SK-N-SH (cell line): ENCODE measurements at regions not wholly inside any gene's neighbourhood (a gene's known extent, or its start where the extent isn't known, plus 50 kb on each side); places are given as distances from the start of the nearest gene placed in this dataset.

Experiments
- CTCF ChIA-PET: fragments of 300-600, 350-600 bp; formaldehyde crosslinking; extraction: SDS; loops from one replicate; lab custom pipeline; 2021; lab: Yijun Ruan, JAX
- POLR2A ChIA-PET: fragments of 350-600 bp; sonication (Branson Sonifier 250); formaldehyde crosslinking; extraction: SDS; loops from one replicate; lab custom pipeline; 2020; ENCODE audit warnings: antibody characterized with exemption, inconsistent platforms; lab: Yijun Ruan, JAX
- DNase-seq: peaks from one replicate; pipeline ENCODE4 v3.0.0; 2012
- H2AFZ ChIP-seq: fragments of 200-600 bp; sonication (generic); 2 replicates; pipeline ENCODE4 v1.8.1; 2016; ENCODE audit warnings: antibody characterized with exemption, mild to moderate bottlenecking, low read depth
- H3F3A ChIP-seq: fragments of 200-600 bp; sonication (generic); replicated peaks from 2 replicates; pipeline ENCODE3; 2016; ENCODE audit warnings: antibody characterized with exemption, mild to moderate bottlenecking; ENCODE audit not compliant: insufficient read depth
- H3K27ac ChIP-seq, 2 experiments: fragments of 200-500 bp in 1 of 2; fragments of 200-600 bp in 1 of 2; sonication (Bioruptor generic) in 1 of 2; sonication (generic), shearing (Covaris generic) in 1 of 2; 2 replicates each; pipeline versions ENCODE4 v1.5.1 to v1.6.1; 2014 to 2016; ENCODE audit warnings: low read depth in 2 of 2, inconsistent platforms in 1 of 2, low read length in 1 of 2, mild to moderate bottlenecking in 1 of 2, mixed read lengths in 1 of 2
- H3K27me3 ChIP-seq: fragments of 200-600 bp; sonication (generic), shearing (Covaris generic); 2 replicates; pipeline ENCODE4 v1.6.1; 2016; ENCODE audit warnings: mixed run types; ENCODE audit not compliant: insufficient read depth
- H3K36me3 ChIP-seq, 2 experiments: fragments of 200-500 bp in 1 of 2; fragments of 200-600 bp in 1 of 2; sonication (Bioruptor generic) in 1 of 2; sonication (generic) in 1 of 2; replicated peaks in 1 of 2; 2 replicates each; pipeline versions ENCODE3 to v1.5.1; 2014 to 2016; ENCODE audit warnings: low read length in 1 of 2, mild to moderate bottlenecking in 1 of 2; ENCODE audit not compliant: insufficient read depth in 2 of 2, control insufficient read depth in 1 of 2
- H3K4me1 ChIP-seq, 2 experiments: fragments of 200-500 bp in 1 of 2; fragments of 200-600 bp in 1 of 2; sonication (Bioruptor generic) in 1 of 2; sonication (generic), shearing (Covaris generic) in 1 of 2; 2 replicates each; pipeline versions ENCODE4 v1.5.1 to v1.6.1; 2014 to 2016; ENCODE audit warnings: low read depth in 1 of 2, low read length in 1 of 2, mixed run types in 1 of 2; ENCODE audit not compliant: insufficient read depth in 2 of 2, control insufficient read depth in 1 of 2
- H3K4me2 ChIP-seq: fragments of 200-600 bp; sonication (generic), shearing (Covaris generic); 2 replicates; pipeline ENCODE4 v1.6.1; 2017; ENCODE audit warnings: mixed run types
- H3K4me3 ChIP-seq, 2 experiments: fragments of 200-500 bp in 1 of 2; fragments of 200-600 bp in 1 of 2; sonication (Bioruptor generic) in 1 of 2; sonication (generic), shearing (Covaris generic) in 1 of 2; 2 replicates each; pipeline versions ENCODE4 v1.5.1 to v1.8.1; 2014 to 2016; ENCODE audit warnings: low read depth in 2 of 2, inconsistent platforms in 1 of 2, low read length in 1 of 2, mild to moderate bottlenecking in 1 of 2, mixed read lengths in 1 of 2, moderate library complexity in 1 of 2
- H3K79me2 ChIP-seq: fragments of 200-600 bp; sonication (generic); 2 replicates; pipeline ENCODE4 v1.8.1; 2017; ENCODE audit warnings: mild to moderate bottlenecking; ENCODE audit not compliant: insufficient read depth
- H3K9ac ChIP-seq: fragments of 200-600 bp; sonication (generic); 2 replicates; pipeline ENCODE4 v1.6.1; 2017; ENCODE audit warnings: mixed run types
- H3K9me2 ChIP-seq: fragments of 200-600 bp; sonication (generic); 2 replicates; pipeline ENCODE4 v1.6.1; 2017; ENCODE audit warnings: mixed run types
- H3K9me3 ChIP-seq: fragments of 200-600 bp; sonication (generic); 2 replicates; pipeline ENCODE4 v1.6.1; 2017; ENCODE audit warnings: mixed run types, mild to moderate bottlenecking, moderate library complexity
- H4K20me1 ChIP-seq: fragments of 200-600 bp; sonication (generic); 2 replicates; pipeline ENCODE4 v1.6.1; 2017; ENCODE audit warnings: mild to moderate bottlenecking, mixed run types; ENCODE audit not compliant: insufficient read depth
- CHD2 ChIP-seq: fragments of 150-350 bp; IDR thresholded peaks from 2 replicates; pipeline ENCODE4 v1.6.1; 2018; ENCODE audit warnings: low read length; ENCODE audit not compliant: partially characterized antibody
- CTCF ChIP-seq: fragments of 200-600 bp; sonication (generic); IDR thresholded peaks from 2 replicates; pipeline ENCODE4 v1.6.1; 2017; ENCODE audit warnings: antibody characterized with exemption, mild to moderate bottlenecking, moderate library complexity
- FOXJ3 ChIP-seq: sonication (generic); formaldehyde crosslinking; IDR thresholded peaks from 2 replicates; pipeline ENCODE4 v1.5.1; 2020; ENCODE audit warnings: mild to moderate bottlenecking, missing genetic modification reagents
- GATA2 ChIP-seq: sonication (generic); formaldehyde crosslinking; IDR thresholded peaks from 2 replicates; pipeline ENCODE4 v1.5.0; 2020; ENCODE audit warnings: mild to moderate bottlenecking, missing genetic modification reagents
- NFIC ChIP-seq: IDR thresholded peaks from 2 replicates; pipeline ENCODE4 v1.4.0; 2012; ENCODE audit warnings: borderline replicate concordance
- POLR2AphosphoS5 ChIP-seq: IDR thresholded peaks from 2 replicates; pipeline ENCODE4 v1.6.1; 2012; ENCODE audit warnings: low read depth, low read length
- RAD21 ChIP-seq: IDR thresholded peaks from 2 replicates; pipeline ENCODE4 v1.6.1; 2012; ENCODE audit warnings: mild to moderate bottlenecking, low read length
- SMC3 ChIP-seq: IDR thresholded peaks from 2 replicates; pipeline ENCODE4 v1.6.1; 2012; ENCODE audit warnings: low read depth, low read length, improper control_type of control experiment
- TEAD4 ChIP-seq: IDR thresholded peaks from 2 replicates; pipeline ENCODE4 v1.4.0; 2012; ENCODE audit warnings: mild to moderate bottlenecking, borderline replicate concordance; ENCODE audit not compliant: insufficient read depth
- YY1 ChIP-seq: IDR thresholded peaks from 2 replicates; pipeline ENCODE4 v1.4.0; 2012; ENCODE audit warnings: low read depth, mild to moderate bottlenecking
- WGBS: methylation state at CpG from one replicate; pipeline ENCODE4 v1.1.6; 2017; ENCODE audit warnings: low lambda C conversion rate; 5-methylcytosine and 5-hydroxymethylcytosine counted together
- TF ChIP-seq, protein P1 (sequence below): IDR thresholded peaks from 2 replicates; pipeline ENCODE4 v1.4.0; 2012; ENCODE audit warnings: low read depth
- TF ChIP-seq, protein P2 (sequence below): IDR thresholded peaks from 2 replicates; pipeline ENCODE4; 2012

DNA sequence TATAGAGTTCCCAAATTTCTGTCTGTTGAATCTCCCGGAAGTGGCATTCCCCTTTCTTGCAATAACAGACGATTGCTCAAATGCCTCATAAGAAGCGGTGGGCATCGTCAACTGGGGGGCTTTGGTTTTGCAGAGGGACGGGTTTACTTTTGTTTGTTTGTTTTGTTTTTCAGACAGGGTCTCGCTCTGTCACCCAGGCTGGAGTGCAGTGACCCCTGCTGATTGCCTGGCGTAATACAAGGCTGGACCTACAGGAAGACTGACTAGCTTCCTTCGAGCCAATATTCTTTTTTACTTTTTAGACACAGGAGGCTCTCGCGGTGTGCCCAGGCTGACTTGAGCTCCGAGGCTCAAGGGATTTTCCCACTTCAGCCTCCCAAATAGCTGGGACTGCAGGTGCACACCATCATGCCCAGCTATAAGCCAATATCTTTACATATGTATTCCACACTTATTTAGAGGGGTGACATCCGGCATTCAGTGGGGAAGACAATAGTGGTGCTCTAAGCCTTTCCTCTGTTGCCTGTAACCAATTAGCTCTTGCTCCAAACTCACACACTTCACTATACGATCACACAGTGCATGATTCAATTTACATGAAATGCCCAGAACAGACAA is 58.1 kb downstream of the FHIP2A start:
- H2AFZ ChIP-seq, result no peak overlapping the region
- H3K27ac ChIP-seq, result no peak overlapping the region
- no peak overlapping the region for H3K9ac ChIP-seq
- H3K36me3 ChIP-seq, result no peaks in the 10 kb centered on the region
- H3K4me3 ChIP-seq, result peak overlapping the region in 1 of 2 experiments; percentile 47; a peak in 1 of 4 replicates
- TF ChIP-seq NFIC (no peak), YY1 (no peak), GATA2 (CRISPR knock-in tag) (no peak), RAD21 (peak; percentile 52), CTCF (peak; percentile 66), FOXJ3 (CRISPR knock-in tag) (no peak), SMC3 (peak; percentile 24)
- TF ChIP-seq, protein P1, sequence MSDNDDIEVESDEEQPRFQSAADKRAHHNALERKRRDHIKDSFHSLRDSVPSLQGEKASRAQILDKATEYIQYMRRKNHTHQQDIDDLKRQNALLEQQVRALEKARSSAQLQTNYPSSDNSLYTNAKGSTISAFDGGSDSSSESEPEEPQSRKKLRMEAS, result no peak
- H3K27me3 ChIP-seq, result no peaks in the 10 kb centered on the region
- ChIA-PET POLR2A (no interaction called here), CTCF (interaction anchor here (0.6 to 12.3 kb wide), 22 partner anchors 8 to 291 kb away, joined by 3 to 235 read pairs (median 5); partner anchors contain the start of genes ATRNL1, FHIP2A and TRUB1)
- H4K20me1 ChIP-seq, result no peaks in the 10 kb centered on the region
- no peak overlapping the region for H3K4me2 ChIP-seq
- H3K9me2 ChIP-seq, result no peaks in the 10 kb centered on the region
- H3K4me1 ChIP-seq, result peaks cover 6% of the 10 kb centered on the region in 2 experiments; a peak in 1 of 4 replicates
- no peaks in the 10 kb centered on the region for H3K79me2 ChIP-seq
- peaks cover 4% of the 10 kb centered on the region for H3F3A ChIP-seq
- 48% methylated on average over 13 of the region's 13 CpGs for WGBS
- DNase-seq, result peak; percentile 36
- H3K9me3 ChIP-seq, result no peaks in the 10 kb centered on the region

DNA sequence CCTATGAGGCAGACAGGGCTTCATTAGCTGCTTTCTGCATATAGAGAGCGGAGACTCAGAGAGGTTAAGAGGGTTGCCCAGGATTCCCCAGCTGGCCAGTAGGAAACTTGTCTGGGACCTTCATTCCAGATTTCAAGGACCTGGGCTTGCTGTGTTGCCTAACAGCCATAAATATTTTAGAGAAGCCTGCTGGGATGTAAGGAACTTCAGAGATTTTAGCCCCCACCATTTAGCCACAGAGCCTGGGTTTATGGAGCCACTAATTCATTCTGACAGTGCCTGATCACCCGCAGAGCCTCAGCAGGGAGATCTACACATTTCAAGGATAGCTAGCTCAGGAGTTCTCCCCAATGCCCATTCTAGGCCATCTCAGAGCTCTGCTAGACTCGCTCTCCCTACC is 56.6 kb upstream of the TRUB1 start:
- CTCF ChIA-PET, result interaction anchor here (1.5 to 12.3 kb wide), 3 partner anchors 10 to 260 kb away, joined by 4 to 235 read pairs (median 5); no protein-coding TSS in a partner anchor
- Histone ChIP-seq H4K20me1 (no peaks in the 10 kb centered on the region), H3K4me2 (no peak overlapping the region), H3K27ac (no peak overlapping the region), H2AFZ (no peak overlapping the region), H3K9ac (no peak overlapping the region), H3K27me3 (no peaks in the 10 kb centered on the region), H3K4me1 (peaks cover 6 to 9% of the 10 kb centered on the region in 2 experiments; a peak in 1 of 4 replicates), H3K9me2 (no peaks in the 10 kb centered on the region), H3K9me3 (no peaks in the 10 kb centered on the region), H3K79me2 (no peaks in the 10 kb centered on the region), H3K36me3 (no peaks in the 10 kb centered on the region), H3K4me3 (no peak overlapping the region), H3F3A (no peaks in the 10 kb centered on the region)
- 94% methylated on average over 3 of the region's 3 CpGs for WGBS
- no peak for DNase-seq
- POLR2A ChIA-PET, result no interaction called here
- TF ChIP-seq, protein P2, sequence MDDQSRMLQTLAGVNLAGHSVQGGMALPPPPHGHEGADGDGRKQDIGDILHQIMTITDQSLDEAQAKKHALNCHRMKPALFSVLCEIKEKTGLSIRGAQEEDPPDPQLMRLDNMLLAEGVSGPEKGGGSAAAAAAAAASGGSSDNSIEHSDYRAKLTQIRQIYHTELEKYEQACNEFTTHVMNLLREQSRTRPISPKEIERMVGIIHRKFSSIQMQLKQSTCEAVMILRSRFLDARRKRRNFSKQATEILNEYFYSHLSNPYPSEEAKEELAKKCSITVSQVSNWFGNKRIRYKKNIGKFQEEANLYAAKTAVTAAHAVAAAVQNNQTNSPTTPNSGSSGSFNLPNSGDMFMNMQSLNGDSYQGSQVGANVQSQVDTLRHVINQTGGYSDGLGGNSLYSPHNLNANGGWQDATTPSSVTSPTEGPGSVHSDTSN, result peak; percentile 49
- TF ChIP-seq TEAD4 (no peak), CHD2 (no peak), GATA2 (CRISPR knock-in tag) (no peak), POLR2AphosphoS5 (no peak)
